ENCODE measurements at regions not wholly inside any gene's neighbourhood (a gene's known extent, or its start where the extent isn't known, plus 50 kb on each side); places are given as distances from the start of the nearest gene placed in this dataset.

- no peak overlapping the region for H3K27ac ChIP-seq (ENCODE audit: low read depth)
- H3K4me3 Mint-ChIP-seq: no peak overlapping the region
- no peaks in the 10 kb centered on the region for H3K79me2 ChIP-seq (replicated peaks; ENCODE audit: insufficient read depth)
- H3K9me2 ChIP-seq (ENCODE audit: insufficient read depth): no peaks in the 10 kb centered on the region
- H3K9me3 Mint-ChIP-seq: peaks cover 42% of the 10 kb centered on the region
- H3K27ac Mint-ChIP-seq: no peak overlapping the region
- H3K36me3 Mint-ChIP-seq (ENCODE audit: low read depth): peaks cover 15% of the 10 kb centered on the region; the same call in 2 of the 3 replicates
- no peaks in the 10 kb centered on the region for H3K4me1 ChIP-seq (ENCODE audit: insufficient read depth)
- no peaks in the 10 kb centered on the region for H3K27me3 Mint-ChIP-seq (ENCODE audit: insufficient read depth, low read depth, poor library complexity)
- H3K4me3 ChIP-seq: no peak overlapping the region
- H3K4me1 Mint-ChIP-seq: no peaks in the 10 kb centered on the region
- no peaks in the 10 kb centered on the region for H3F3A ChIP-seq (replicated peaks; ENCODE audit: low read depth)
- H3K27me3 ChIP-seq (ENCODE audit: insufficient read depth): no peaks in the 10 kb centered on the region
- ATAC-seq: no peak
- H3K4me2 ChIP-seq: no peak overlapping the region
- no peaks in the 10 kb centered on the region; the same call in 1 of the 2 replicates for H3K36me3 ChIP-seq (ENCODE audit: insufficient read depth)
- no peak overlapping the region for H2AFZ ChIP-seq
- TF ChIP-seq, protein P1, sequence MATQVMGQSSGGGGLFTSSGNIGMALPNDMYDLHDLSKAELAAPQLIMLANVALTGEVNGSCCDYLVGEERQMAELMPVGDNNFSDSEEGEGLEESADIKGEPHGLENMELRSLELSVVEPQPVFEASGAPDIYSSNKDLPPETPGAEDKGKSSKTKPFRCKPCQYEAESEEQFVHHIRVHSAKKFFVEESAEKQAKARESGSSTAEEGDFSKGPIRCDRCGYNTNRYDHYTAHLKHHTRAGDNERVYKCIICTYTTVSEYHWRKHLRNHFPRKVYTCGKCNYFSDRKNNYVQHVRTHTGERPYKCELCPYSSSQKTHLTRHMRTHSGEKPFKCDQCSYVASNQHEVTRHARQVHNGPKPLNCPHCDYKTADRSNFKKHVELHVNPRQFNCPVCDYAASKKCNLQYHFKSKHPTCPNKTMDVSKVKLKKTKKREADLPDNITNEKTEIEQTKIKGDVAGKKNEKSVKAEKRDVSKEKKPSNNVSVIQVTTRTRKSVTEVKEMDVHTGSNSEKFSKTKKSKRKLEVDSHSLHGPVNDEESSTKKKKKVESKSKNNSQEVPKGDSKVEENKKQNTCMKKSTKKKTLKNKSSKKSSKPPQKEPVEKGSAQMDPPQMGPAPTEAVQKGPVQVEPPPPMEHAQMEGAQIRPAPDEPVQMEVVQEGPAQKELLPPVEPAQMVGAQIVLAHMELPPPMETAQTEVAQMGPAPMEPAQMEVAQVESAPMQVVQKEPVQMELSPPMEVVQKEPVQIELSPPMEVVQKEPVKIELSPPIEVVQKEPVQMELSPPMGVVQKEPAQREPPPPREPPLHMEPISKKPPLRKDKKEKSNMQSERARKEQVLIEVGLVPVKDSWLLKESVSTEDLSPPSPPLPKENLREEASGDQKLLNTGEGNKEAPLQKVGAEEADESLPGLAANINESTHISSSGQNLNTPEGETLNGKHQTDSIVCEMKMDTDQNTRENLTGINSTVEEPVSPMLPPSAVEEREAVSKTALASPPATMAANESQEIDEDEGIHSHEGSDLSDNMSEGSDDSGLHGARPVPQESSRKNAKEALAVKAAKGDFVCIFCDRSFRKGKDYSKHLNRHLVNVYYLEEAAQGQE (IDR thresholded peaks at IDR 0.05; ENCODE audit: unreplicated experiment): no peak
- TF ChIP-seq, protein P2, sequence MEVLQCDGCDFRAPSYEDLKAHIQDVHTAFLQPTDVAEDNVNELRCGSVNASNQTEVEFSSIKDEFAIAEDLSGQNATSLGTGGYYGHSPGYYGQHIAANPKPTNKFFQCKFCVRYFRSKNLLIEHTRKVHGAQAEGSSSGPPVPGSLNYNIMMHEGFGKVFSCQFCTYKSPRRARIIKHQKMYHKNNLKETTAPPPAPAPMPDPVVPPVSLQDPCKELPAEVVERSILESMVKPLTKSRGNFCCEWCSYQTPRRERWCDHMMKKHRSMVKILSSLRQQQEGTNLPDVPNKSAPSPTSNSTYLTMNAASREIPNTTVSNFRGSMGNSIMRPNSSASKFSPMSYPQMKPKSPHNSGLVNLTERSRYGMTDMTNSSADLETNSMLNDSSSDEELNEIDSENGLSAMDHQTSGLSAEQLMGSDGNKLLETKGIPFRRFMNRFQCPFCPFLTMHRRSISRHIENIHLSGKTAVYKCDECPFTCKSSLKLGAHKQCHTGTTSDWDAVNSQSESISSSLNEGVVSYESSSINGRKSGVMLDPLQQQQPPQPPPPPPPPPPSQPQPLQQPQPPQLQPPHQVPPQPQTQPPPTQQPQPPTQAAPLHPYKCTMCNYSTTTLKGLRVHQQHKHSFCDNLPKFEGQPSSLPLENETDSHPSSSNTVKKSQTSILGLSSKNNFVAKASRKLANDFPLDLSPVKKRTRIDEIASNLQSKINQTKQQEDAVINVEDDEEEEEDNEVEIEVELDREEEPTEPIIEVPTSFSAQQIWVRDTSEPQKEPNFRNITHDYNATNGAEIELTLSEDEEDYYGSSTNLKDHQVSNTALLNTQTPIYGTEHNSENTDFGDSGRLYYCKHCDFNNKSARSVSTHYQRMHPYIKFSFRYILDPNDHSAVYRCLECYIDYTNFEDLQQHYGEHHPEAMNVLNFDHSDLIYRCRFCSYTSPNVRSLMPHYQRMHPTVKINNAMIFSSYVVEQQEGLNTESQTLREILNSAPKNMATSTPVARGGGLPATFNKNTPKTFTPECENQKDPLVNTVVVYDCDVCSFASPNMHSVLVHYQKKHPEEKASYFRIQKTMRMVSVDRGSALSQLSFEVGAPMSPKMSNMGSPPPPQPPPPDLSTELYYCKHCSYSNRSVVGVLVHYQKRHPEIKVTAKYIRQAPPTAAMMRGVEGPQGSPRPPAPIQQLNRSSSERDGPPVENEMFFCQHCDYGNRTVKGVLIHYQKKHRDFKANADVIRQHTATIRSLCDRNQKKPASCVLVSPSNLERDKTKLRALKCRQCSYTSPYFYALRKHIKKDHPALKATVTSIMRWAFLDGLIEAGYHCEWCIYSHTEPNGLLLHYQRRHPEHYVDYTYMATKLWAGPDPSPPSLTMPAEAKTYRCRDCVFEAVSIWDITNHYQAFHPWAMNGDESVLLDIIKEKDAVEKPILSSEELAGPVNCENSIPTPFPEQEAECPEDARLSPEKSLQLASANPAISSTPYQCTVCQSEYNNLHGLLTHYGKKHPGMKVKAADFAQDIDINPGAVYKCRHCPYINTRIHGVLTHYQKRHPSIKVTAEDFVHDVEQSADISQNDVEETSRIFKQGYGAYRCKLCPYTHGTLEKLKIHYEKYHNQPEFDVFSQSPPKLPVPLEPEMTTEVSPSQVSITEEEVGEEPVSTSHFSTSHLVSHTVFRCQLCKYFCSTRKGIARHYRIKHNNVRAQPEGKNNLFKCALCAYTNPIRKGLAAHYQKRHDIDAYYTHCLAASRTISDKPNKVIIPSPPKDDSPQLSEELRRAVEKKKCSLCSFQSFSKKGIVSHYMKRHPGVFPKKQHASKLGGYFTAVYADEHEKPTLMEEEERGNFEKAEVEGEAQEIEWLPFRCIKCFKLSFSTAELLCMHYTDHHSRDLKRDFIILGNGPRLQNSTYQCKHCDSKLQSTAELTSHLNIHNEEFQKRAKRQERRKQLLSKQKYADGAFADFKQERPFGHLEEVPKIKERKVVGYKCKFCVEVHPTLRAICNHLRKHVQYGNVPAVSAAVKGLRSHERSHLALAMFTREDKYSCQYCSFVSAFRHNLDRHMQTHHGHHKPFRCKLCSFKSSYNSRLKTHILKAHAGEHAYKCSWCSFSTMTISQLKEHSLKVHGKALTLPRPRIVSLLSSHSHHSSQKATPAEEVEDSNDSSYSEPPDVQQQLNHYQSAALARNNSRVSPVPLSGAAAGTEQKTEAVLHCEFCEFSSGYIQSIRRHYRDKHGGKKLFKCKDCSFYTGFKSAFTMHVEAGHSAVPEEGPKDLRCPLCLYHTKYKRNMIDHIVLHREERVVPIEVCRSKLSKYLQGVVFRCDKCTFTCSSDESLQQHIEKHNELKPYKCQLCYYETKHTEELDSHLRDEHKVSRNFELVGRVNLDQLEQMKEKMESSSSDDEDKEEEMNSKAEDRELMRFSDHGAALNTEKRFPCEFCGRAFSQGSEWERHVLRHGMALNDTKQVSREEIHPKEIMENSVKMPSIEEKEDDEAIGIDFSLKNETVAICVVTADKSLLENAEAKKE (CRISPR knock-in tag; IDR thresholded peaks at IDR 0.05): no peak
- TF ChIP-seq POLR2AphosphoS5 (IDR thresholded peaks at IDR 0.05; ENCODE audit: low read depth) (no peak), STAT1 (IDR thresholded peaks at IDR 0.05; ENCODE audit: unreplicated experiment) (no peak)
- DNase-seq (ENCODE audit: low spot score): no peak
- H4K20me1 ChIP-seq (replicated peaks; ENCODE audit: insufficient read depth): no peaks in the 10 kb centered on the region
Measured at GRCh38 chr2:12857891-12858290, 141.2 kb downstream of the TRIB2 start.
